GM18907 (cell line): ENCODE measurements at regions not wholly inside any gene's neighbourhood (a gene's known extent, or its start where the extent isn't known, plus 50 kb on each side); places are given as distances from the start of the nearest gene placed in this dataset.
"Not testable (repeated sequence)": the region's sequence is repeated elsewhere in the genome, so short reads cannot be mapped to it uniquely, and the experiment has no call there.

Experiments
- ATAC-seq: cut with Tn5 transposase; IDR thresholded peaks from one replicate; pipeline ENCODE4 v1.9.1; 2021; ENCODE audit warnings: mild to moderate bottlenecking, moderate library complexity; ENCODE audit not compliant: unreplicated experiment

DNA sequence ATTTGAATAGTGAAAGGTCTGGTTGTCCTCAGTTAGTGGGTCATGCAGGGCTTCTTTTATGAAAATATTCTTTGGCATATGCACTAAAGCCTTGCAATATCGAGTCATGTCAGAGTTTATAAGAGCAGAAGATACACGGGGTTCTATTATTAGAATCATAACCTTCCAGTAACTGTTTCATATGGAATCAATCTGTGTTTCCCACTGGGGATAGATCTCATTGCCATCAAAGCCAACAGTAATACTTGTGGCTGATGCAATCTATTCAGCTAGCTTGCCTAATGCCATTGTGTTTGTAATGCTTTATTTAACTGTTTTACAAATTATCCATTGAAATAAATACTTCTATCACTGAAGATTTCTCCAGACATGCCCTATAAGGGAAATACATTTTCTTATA, 746.9 kb upstream of the PCDH9 start:
- no peak for ATAC-seq

- ATAC-seq, result no peak
Measured at GRCh38 chr13:67971291-67971690, 741.2 kb upstream of the PCDH9 start.

DNA sequence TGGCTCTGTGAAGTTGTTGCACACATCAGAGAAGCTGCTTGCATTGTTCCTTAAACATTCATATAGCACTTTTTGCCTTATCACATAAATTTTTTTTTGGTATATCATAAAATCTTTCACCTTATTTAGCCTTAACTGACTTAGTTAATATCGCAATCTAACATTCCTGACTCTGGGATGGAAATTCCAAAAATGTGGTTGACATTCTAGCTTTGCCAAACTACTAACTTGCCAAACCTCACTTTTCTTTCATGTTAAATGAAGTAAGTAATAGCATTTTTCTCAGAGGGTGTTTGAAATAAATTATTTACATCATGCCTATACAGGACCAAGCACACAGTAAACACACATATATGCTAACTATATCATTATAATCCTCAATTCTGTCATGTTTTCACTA, 736.9 kb upstream of the PCDH9 start:
- ATAC-seq, result no peak

- no peak for ATAC-seq
Measured at GRCh38 chr13:67966065-67966464, 735.9 kb upstream of the PCDH9 start.

DNA sequence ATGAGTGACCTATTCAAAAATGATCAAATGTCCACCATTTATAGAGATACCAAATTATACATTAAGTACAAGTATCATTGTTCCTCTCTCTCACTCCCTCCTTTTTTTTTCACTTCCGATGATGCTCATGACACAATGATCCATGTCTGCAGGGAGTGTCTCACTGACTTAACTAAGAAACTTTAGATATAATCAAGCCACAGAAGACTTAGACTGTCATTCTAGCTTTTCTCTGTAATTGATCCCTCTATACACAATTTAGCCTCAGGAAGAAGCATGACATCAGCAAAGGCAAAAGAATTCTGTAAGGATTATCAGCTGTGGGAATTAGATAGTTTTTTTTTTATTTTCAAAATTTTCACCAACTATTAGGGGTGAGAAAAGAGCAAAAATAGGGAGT, 734.9 kb upstream of the PCDH9 start:
- ATAC-seq, result no peak

DNA sequence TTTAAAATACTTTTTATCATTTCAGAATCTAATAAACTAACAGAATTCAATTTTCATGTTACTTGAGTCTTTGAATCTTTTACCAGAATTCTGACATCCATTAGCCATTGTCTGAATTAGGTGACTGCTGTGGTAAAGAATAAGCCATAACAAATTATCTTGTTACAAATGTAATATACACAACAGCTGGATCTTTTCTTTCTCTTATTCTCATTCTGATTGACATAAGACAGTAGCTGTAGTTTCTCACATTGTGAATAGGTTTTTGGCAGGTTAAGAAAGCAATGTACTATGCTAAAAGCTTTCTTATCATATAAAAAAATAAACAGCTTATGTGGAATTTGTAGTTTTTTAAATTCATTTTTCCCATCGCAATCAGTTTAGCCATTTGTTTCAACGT, 734.0 kb upstream of the PCDH9 start:
- no peak for ATAC-seq

DNA sequence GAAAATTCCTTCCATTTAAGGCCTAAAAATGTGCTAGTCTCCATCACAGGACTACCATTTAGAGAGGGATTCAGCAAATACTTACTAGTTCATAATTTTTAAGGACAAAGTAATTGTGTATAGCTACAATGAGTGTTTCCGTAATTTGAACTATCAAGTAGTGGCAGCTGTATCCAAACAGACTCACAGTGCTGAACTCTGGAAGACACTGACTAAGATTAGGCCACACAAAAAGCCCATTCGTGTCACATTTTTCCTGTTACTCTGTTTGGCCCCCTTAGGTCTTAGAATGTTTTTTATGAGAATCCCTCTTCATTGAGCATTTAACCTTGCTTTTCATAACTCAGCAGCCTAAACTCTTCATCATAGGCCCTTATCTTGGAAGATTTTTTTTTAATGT, 731.2 kb upstream of the PCDH9 start:
- no peak for ATAC-seq

GRCh38 chr13:67951431-67951830, 721.3 kb upstream of the PCDH9 start:
- no peak for ATAC-seq

DNA sequence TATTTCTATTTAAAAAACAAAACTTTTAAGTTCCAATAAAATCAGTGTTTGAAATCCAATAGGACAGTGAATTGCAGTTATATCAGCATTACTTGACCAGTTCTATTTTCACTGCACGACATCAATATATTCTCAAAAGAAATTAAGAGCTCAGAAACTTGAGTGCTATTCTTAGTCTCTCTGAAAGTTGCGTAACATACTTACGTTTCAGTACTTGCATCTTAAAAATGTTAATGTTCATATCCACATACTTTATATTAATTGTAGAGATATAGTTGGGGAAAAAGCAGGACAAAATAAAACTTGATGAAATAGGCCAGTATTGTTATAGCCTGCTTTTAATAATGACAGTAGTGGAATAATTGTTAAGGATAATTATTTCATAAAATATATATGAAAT, 720.5 kb upstream of the PCDH9 start:
- ATAC-seq, result no peak

- no peak for ATAC-seq
Measured at GRCh38 chr13:67946131-67946530, 716.0 kb upstream of the PCDH9 start.

GRCh38 chr13:67943116-67943515, 713.0 kb upstream of the PCDH9 start:
- no peak for ATAC-seq

GRCh38 chr13:67935626-67936025, 705.5 kb upstream of the PCDH9 start:
- ATAC-seq, result no peak

DNA sequence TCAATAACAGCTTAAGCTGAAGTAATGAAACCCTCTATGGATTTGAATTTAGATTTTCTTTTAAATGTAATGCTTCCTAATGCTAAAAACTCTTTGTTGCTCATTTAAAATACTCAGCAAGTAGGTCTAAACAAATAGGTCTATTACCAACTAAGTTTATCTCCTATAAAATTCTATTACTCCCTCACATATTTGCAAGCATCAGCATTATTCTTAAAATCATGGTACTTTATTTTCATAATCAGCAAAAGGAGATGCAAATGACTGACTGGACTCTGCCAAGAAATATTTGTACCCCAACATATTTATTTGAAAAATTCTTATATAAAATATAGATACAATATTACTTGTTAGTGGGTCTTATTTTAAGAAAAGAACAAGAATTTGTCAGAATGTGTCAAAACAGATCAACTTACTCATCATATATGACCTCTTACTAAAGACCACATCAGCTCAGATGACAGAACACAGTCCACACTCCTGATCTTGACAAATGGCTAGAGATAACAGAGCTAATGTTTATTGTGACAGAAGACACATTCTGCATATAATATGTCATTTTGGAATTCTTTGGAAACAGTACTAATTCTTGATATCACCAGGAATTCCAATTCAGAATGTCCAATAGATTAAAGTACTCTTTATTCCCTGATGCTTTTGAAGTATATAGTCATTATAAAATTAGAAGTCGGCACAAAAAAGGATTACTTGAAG, 704.6 kb upstream of the PCDH9 start:
- no peak for ATAC-seq

GRCh38 chr13:67932991-67933390, 702.9 kb upstream of the PCDH9 start:
- no peak for ATAC-seq

DNA sequence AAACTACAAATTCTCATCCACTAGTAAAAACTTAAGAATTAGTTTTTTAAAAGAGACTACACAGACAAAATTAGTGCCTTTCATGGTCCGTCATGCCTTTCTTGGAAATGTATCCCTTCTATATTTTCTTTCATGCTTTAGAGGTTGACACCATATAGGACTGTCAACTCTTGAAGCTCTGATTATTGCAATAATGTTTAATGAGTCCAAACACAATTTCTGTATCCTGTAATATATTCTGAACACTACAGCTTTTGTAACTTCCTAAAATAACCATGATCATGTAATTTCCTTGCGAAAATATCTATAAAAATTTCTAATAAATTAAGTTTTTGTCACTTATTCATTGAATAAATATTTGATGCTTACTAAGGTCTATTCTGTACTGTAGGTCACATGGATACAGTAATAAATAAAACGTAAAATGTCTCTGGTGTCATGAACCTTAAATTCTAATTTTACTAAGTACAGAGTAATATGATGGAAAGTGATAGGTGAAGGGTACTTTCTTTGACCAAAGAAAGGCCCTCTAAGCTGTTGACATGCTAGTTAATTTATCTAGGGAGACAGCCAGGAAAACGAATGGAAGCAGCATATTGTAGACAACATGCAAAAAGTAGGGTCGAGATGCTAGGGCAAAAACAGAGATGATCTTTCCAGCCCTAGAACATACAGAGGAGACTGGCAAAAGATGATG, 687.3 kb upstream of the PCDH9 start:
- no peak for ATAC-seq

- ATAC-seq, result no peak
Measured at GRCh38 chr13:67916650-67917049, 686.5 kb upstream of the PCDH9 start.

- no peak for ATAC-seq
Measured at GRCh38 chr13:67914535-67914934, 684.4 kb upstream of the PCDH9 start.

DNA sequence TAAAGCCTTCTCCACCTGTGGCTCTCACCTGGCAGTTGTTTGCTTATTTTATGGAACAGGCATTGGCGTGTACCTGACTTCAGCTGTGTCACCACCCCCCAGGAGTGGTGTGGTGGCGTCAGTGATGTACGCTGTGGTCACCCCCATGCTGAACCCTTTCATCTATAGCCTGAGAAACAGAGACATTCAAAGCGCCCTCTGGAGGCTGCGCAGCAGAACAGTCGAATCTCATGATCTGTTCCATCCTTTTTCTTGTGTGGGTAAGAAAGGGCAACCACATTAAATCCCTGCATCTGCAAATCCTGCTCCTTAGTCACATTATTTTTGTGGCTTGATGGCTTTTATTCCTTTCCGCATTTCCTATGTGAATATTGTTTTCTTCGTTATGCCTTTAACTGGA, 672.8 kb upstream of the PCDH9 start:
- not testable (repeated sequence) for ATAC-seq

- no peak for ATAC-seq
Measured at GRCh38 chr13:67880916-67881315, 650.8 kb upstream of the PCDH9 start.

DNA sequence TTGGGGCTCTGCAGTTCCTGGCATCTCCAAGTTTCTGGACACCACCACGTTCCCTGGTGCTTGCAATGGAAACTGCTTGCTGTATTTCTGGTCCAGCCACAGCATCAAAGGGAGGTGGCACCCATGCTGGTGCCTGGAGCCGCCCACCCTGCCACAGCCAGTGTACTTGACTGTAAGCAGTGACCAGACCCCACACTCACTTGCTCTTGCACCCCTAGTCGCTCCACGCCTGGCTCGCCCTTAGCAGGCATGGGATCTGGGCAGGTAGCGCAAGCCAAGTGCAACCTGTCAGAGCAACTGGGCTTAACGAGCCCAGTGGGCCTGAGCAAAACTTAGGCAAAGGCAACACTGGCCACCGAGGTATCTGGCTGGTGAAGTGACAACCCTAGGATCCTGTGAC, 648.2 kb upstream of the PCDH9 start:
- no peak for ATAC-seq

DNA sequence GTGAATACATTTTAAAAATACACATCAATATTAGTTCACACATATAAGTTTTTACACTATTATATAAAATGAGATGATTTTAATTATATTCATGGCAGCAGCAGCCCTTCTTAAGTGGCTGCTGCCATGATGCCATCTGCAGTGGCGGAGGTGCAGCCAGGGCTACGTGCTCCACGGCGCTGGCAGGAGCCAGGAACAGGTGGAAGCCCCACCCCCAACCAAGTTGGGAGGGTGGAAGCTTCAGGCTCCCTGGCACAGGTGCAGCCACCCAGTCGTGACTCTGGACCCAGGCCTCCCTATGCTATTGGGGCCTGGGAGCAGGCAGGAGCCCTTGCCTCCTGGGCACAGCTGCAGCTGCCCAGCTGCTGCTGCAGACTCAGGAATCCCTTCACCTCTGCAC, 646.9 kb upstream of the PCDH9 start:
- ATAC-seq, result no peak

- ATAC-seq, result no peak
Measured at GRCh38 chr13:67867206-67867605, 637.1 kb upstream of the PCDH9 start.

DNA sequence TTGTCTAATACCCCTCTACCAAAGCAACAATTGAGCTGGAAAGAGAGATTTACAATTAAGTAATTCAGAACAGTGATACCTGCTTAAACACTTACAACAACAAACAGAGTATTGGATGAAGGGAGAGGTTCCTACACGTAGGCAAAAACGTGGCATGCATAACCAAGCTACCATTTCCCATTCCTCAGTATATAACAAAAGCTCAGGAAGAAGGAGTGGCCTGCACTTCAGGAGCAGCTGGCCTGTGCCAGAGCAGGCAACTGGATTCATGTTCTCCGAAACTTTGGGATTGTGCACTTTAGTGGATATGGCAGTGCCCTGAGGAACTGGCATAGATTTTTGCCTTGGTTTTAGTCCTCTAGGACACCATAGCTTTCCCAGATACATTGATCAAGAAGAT, 630.2 kb upstream of the PCDH9 start:
- no peak for ATAC-seq
